C4-2B (cell line): ENCODE measurements at regions not wholly inside any gene's neighbourhood (a gene's known extent, or its start where the extent isn't known, plus 50 kb on each side); places are given as distances from the start of the nearest gene placed in this dataset.

Experiments used
- ZFX ChIP-seq: fragments of 450-650 bp; IDR thresholded peaks from 2 replicates; pipeline ENCODE4 v1.6.1; 2017
- TF ChIP-seq, protein P1 (sequence below): fragments of 450-650 bp; conservative IDR thresholded peaks from 2 replicates; pipeline ENCODE4 v1.5.1; 2017; ENCODE audit warnings: mild to moderate bottlenecking

DNA sequence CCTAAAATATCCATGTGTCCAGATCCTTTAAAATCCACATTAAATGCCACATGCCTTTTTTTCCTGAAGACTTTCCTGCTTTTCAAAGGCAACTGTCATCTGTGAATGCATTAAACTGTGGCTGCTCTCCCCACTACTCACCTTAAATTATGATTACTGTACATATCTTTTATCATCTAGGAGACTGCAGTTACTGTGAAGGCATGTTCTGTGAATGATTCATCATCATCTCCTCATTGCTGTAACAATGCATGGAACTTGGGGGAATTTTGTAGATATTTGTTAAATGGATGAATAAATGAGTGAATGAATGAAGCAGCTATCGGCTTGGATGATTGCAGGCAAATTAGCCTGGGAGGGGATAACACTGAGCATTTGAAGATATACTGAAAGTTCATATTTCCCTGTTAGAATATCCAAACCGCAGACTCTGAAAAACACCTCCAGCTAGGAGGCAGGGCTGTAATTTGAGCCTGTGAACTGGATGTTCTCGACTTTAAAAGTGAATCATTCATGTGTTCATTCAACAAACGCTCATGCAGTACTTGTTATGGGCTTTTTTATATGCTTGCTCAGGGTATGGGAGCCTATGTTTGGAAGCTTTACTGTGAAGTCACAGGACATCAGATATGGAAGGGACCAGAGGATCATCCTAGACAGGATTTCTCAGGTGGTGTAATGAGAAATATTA lies 519.2 kb downstream of the KIF4B start:
- TF ChIP-seq, protein P1, sequence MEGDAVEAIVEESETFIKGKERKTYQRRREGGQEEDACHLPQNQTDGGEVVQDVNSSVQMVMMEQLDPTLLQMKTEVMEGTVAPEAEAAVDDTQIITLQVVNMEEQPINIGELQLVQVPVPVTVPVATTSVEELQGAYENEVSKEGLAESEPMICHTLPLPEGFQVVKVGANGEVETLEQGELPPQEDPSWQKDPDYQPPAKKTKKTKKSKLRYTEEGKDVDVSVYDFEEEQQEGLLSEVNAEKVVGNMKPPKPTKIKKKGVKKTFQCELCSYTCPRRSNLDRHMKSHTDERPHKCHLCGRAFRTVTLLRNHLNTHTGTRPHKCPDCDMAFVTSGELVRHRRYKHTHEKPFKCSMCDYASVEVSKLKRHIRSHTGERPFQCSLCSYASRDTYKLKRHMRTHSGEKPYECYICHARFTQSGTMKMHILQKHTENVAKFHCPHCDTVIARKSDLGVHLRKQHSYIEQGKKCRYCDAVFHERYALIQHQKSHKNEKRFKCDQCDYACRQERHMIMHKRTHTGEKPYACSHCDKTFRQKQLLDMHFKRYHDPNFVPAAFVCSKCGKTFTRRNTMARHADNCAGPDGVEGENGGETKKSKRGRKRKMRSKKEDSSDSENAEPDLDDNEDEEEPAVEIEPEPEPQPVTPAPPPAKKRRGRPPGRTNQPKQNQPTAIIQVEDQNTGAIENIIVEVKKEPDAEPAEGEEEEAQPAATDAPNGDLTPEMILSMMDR = no peak
- TF ChIP-seq ZFX = no peak
